ENCODE measurements at regions not wholly inside any gene's neighbourhood (a gene's known extent, or its start where the extent isn't known, plus 50 kb on each side); places are given as distances from the start of the nearest gene placed in this dataset.
"Not testable (repeated sequence)": the region's sequence is repeated elsewhere in the genome, so short reads cannot be mapped to it uniquely, and the experiment has no call there.

GRCh38 chr7:65475734-65476319 is 102.2 kb downstream of the ZNF92 start:
- POLR2A ChIA-PET, result no interaction called here
- CTCF ChIA-PET, result no interaction called here
- no peak for DNase-seq (ENCODE audit: low read depth)
- Histone ChIP-seq H3K36me3 (ENCODE audit: control insufficient read depth, insufficient read depth, low read length) (no peaks in the 10 kb centered on the region), H3K27me3 (ENCODE audit: control insufficient read depth, insufficient read depth, low read length) (no peaks in the 10 kb centered on the region), H3K4me3 (ENCODE audit: low read depth, low read length) (no peak overlapping the region)
- TF ChIP-seq CTCF (IDR thresholded peaks at IDR 0.05; ENCODE audit: insufficient read depth, low read depth, low read length), result no peak

- peak; percentile 37 for TF ChIP-seq CTCF (IDR thresholded peaks at IDR 0.05; ENCODE audit: insufficient read depth, low read depth, low read length)
- Histone ChIP-seq H3K4me3 (ENCODE audit: low read depth, low read length) (no peak overlapping the region), H3K36me3 (ENCODE audit: control insufficient read depth, insufficient read depth, low read length) (no peaks in the 10 kb centered on the region), H3K27me3 (ENCODE audit: control insufficient read depth, insufficient read depth, low read length) (no peaks in the 10 kb centered on the region)
- POLR2A ChIA-PET, result no interaction called here
- CTCF ChIA-PET, result no interaction called here
- no peak for DNase-seq (ENCODE audit: low read depth)
Observed at GRCh38 chr7:65477326-65477725, 103.7 kb downstream of the ZNF92 start.

GRCh38 chr7:65489260-65489767 is 115.7 kb downstream of the ZNF92 start:
- Histone ChIP-seq H3K4me3 (ENCODE audit: low read depth, low read length) (no peak overlapping the region), H3K36me3 (ENCODE audit: control insufficient read depth, insufficient read depth, low read length) (no peaks in the 10 kb centered on the region), H3K27me3 (ENCODE audit: control insufficient read depth, insufficient read depth, low read length) (no peaks in the 10 kb centered on the region)
- ChIA-PET CTCF (no interaction called here), POLR2A (no interaction called here)
- DNase-seq (ENCODE audit: low read depth), result no peak
- TF ChIP-seq CTCF (IDR thresholded peaks at IDR 0.05; ENCODE audit: insufficient read depth, low read depth, low read length), result no peak

- POLR2A ChIA-PET; H3K27me3 ChIP-seq (ENCODE audit: control insufficient read depth, insufficient read depth, low read length); CTCF ChIA-PET; H3K36me3 ChIP-seq (ENCODE audit: control insufficient read depth, insufficient read depth, low read length); H3K4me3 ChIP-seq (ENCODE audit: low read depth, low read length); DNase-seq (ENCODE audit: low read depth): not testable (repeated sequence)
Observed at GRCh38 chr7:65496697-65497096, 123.0 kb downstream of the ZNF92 start.

- H3K36me3 ChIP-seq (ENCODE audit: control insufficient read depth, insufficient read depth, low read length), result no peaks in the 10 kb centered on the region
- H3K27me3 ChIP-seq (ENCODE audit: control insufficient read depth, insufficient read depth, low read length), result no peaks in the 10 kb centered on the region
- no peak for DNase-seq (ENCODE audit: low read depth)
- TF ChIP-seq CTCF (IDR thresholded peaks at IDR 0.05; ENCODE audit: insufficient read depth, low read depth, low read length), result no peak
- H3K4me3 ChIP-seq (ENCODE audit: low read depth, low read length), result no peak overlapping the region
- ChIA-PET POLR2A (no interaction called here), CTCF (no interaction called here)
Observed at GRCh38 chr7:65503434-65504152, 129.9 kb downstream of the ZNF92 start.

- not testable (repeated sequence) for H3K4me3 ChIP-seq (ENCODE audit: low read depth, low read length); DNase-seq (ENCODE audit: low read depth)
Observed at GRCh38 chr7:65504504-65505319, 131.1 kb downstream of the ZNF92 start.

GRCh38 chr7:65505320-65505633 is 131.6 kb downstream of the ZNF92 start:
- POLR2A ChIA-PET, result not testable (repeated sequence)

More at GRCh38 chr7:65504504-65505319, 131.1 kb downstream of the ZNF92 start:
- POLR2A ChIA-PET; CTCF ChIA-PET; H3K27me3 ChIP-seq (ENCODE audit: control insufficient read depth, insufficient read depth, low read length); H3K36me3 ChIP-seq (ENCODE audit: control insufficient read depth, insufficient read depth, low read length): not testable (repeated sequence)

GRCh38 chr7:65508581-65509367 is 135.1 kb downstream of the ZNF92 start:
- H3K36me3 ChIP-seq (ENCODE audit: control insufficient read depth, insufficient read depth, low read length); POLR2A ChIA-PET; H3K27me3 ChIP-seq (ENCODE audit: control insufficient read depth, insufficient read depth, low read length); DNase-seq (ENCODE audit: low read depth); CTCF ChIA-PET: not testable (repeated sequence)
- peak overlapping the region; percentile 25 for H3K4me3 ChIP-seq (ENCODE audit: low read depth, low read length)

More at GRCh38 chr7:65505320-65505633, 131.6 kb downstream of the ZNF92 start:
- H3K27me3 ChIP-seq (ENCODE audit: control insufficient read depth, insufficient read depth, low read length); H3K4me3 ChIP-seq (ENCODE audit: low read depth, low read length); DNase-seq (ENCODE audit: low read depth); H3K36me3 ChIP-seq (ENCODE audit: control insufficient read depth, insufficient read depth, low read length); CTCF ChIA-PET: not testable (repeated sequence)

Data from BJ (cell line).